ENCODE measurements at regions not wholly inside any gene's neighbourhood (a gene's known extent, or its start where the extent isn't known, plus 50 kb on each side); places are given as distances from the start of the nearest gene placed in this dataset.

GRCh38 chr10:6647811-6648526, 67.9 kb upstream of the PRKCQ start:
- DNase-seq, result no peak

- DNase-seq, result no peak
Measured at GRCh38 chr10:6643962-6644361, 63.9 kb upstream of the PRKCQ start.

GRCh38 chr10:6642876-6643275, 62.8 kb upstream of the PRKCQ start:
- DNase-seq, result no peak

GRCh38 chr10:6640433-6641040, 60.5 kb upstream of the PRKCQ start:
- no peak for DNase-seq

GRCh38 chr10:6637053-6637452, 57.0 kb upstream of the PRKCQ start:
- DNase-seq, result no peak

- no peak for DNase-seq
Measured at GRCh38 chr10:6635784-6636183, 55.7 kb upstream of the PRKCQ start.

Data from muscle of arm (tissue), 1 donor.